ENCODE measurements at regions not wholly inside any gene's neighbourhood (a gene's known extent, or its start where the extent isn't known, plus 50 kb on each side); places are given as distances from the start of the nearest gene placed in this dataset.
"Not testable (repeated sequence)": the region's sequence is repeated elsewhere in the genome, so short reads cannot be mapped to it uniquely, and the experiment has no call there.

DNA sequence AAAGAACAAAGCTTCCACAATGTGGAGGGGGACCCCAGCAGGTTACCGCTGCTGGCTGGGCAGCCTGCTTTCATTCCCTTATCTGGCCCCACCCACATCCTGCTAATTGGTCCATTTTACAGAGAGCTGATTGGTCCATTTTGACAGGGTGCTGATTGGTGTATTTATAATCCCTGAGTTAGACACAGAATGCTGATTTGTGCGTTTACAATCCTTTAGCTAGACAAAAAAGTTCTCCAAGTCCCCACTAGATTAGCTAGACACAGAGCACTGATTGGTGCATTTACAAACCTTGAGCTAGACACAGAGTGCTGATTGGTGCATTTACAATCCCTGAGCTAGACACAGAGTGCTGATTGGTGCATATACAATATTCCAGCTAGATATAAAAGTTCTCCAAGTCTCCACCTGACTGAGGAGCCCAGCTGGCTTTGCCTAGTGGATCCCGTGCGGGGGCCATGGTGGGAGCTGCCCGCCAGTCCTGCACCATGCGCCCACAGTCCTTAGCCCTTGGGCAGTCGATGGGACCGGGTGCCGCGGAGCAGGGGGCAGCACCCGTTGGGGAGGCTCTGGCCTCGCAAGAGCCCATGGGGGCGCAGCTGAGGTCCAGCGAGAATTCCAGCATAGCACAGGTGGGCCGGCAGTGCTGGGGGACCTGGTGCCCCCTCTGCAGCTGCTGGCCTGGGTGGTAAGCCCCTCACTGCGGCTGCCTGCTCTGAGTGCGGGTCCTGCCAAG is 88.8 kb upstream of the MYLIP start:
- not testable (repeated sequence) for TF ChIP-seq POLR2A (IDR thresholded peaks at IDR 0.05)
- TF ChIP-seq, protein P1, sequence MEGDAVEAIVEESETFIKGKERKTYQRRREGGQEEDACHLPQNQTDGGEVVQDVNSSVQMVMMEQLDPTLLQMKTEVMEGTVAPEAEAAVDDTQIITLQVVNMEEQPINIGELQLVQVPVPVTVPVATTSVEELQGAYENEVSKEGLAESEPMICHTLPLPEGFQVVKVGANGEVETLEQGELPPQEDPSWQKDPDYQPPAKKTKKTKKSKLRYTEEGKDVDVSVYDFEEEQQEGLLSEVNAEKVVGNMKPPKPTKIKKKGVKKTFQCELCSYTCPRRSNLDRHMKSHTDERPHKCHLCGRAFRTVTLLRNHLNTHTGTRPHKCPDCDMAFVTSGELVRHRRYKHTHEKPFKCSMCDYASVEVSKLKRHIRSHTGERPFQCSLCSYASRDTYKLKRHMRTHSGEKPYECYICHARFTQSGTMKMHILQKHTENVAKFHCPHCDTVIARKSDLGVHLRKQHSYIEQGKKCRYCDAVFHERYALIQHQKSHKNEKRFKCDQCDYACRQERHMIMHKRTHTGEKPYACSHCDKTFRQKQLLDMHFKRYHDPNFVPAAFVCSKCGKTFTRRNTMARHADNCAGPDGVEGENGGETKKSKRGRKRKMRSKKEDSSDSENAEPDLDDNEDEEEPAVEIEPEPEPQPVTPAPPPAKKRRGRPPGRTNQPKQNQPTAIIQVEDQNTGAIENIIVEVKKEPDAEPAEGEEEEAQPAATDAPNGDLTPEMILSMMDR (IDR thresholded peaks at IDR 0.05), result not testable (repeated sequence)

All from ovary (tissue), 3 donors.